OCI-LY1 (cell line): ENCODE measurements at regions not wholly inside any gene's neighbourhood (a gene's known extent, or its start where the extent isn't known, plus 50 kb on each side); places are given as distances from the start of the nearest gene placed in this dataset.
"Not testable (repeated sequence)": the region's sequence is repeated elsewhere in the genome, so short reads cannot be mapped to it uniquely, and the experiment has no call there.

Source experiments
- H2AFZ ChIP-seq: fragments of 200-600 bp; sonication (generic), shearing (Covaris generic); 2 replicates; pipeline ENCODE4 v1.6.0; 2014; ENCODE audit warnings: antibody characterized with exemption, mild to moderate bottlenecking, low read length
- H3F3A ChIP-seq: fragments of 200-600 bp; sonication (generic), shearing (Covaris generic); 2 replicates; pipeline ENCODE4 v1.6.0; 2014; ENCODE audit warnings: mild to moderate bottlenecking, antibody characterized with exemption, low read length, moderate library complexity; ENCODE audit not compliant: insufficient read depth
- H3K27ac ChIP-seq: fragments of 200-600 bp; sonication (generic); 2 replicates; pipeline ENCODE4 v1.5.1; 2014; ENCODE audit warnings: low read length, mixed run types, mild to moderate bottlenecking, low read depth; ENCODE audit not compliant: poor library complexity, severe bottlenecking
- H3K27me3 ChIP-seq: fragments of 200-600 bp; sonication (generic); 2 replicates; pipeline ENCODE4 v1.6.0; 2014; ENCODE audit warnings: antibody characterized with exemption, mild to moderate bottlenecking, low read length, moderate library complexity; ENCODE audit not compliant: insufficient read depth
- H3K36me3 ChIP-seq: fragments of 200-600 bp; sonication (generic); 2 replicates; pipeline ENCODE4 v1.6.1; 2014; ENCODE audit warnings: mild to moderate bottlenecking, antibody characterized with exemption, low read length, moderate library complexity, mixed read lengths; ENCODE audit not compliant: insufficient read depth
- H3K4me1 ChIP-seq: fragments of 200-600 bp; sonication (generic); 2 replicates; pipeline ENCODE4 v1.5.1; 2014; ENCODE audit warnings: mild to moderate bottlenecking, low read length, moderate library complexity; ENCODE audit not compliant: insufficient read depth, severe bottlenecking
- H3K4me2 ChIP-seq: fragments of 200-600 bp; sonication (generic), shearing (Covaris generic); 2 replicates; pipeline ENCODE4 v1.6.1; 2014; ENCODE audit warnings: low read length
- H3K4me3 ChIP-seq: fragments of 200-600 bp; sonication (generic); 2 replicates; pipeline ENCODE4 v1.5.1; 2014; ENCODE audit warnings: low read length, low read depth, mild to moderate bottlenecking, mixed read lengths; ENCODE audit not compliant: poor library complexity, severe bottlenecking
- H3K79me2 ChIP-seq: fragments of 200-600 bp; shearing (Covaris generic); 2 replicates; pipeline ENCODE4 v1.6.1; 2016; ENCODE audit warnings: mixed run types, low read length, mixed read lengths; ENCODE audit not compliant: insufficient read depth
- H3K9ac ChIP-seq: fragments of 200-600 bp; sonication (generic), shearing (Covaris generic); 2 replicates; pipeline ENCODE4 v1.6.1; 2014; ENCODE audit warnings: mild to moderate bottlenecking, low read length, mixed read lengths
- H3K9me2 ChIP-seq: fragments of 200-600 bp; sonication (generic), shearing (Covaris generic); 2 replicates; pipeline ENCODE4 v1.6.1; 2014; ENCODE audit warnings: low read depth, mild to moderate bottlenecking, low read length, mixed read lengths
- H3K9me3 ChIP-seq: fragments of 200-600 bp; shearing (Covaris generic); 2 replicates; pipeline ENCODE4 v1.6.1; 2014; ENCODE audit warnings: low read length, mixed read lengths
- H4K20me1 ChIP-seq: fragments of 200-600 bp; sonication (generic), shearing (Covaris generic); 2 replicates; pipeline ENCODE4 v1.6.0; 2016; ENCODE audit warnings: mild to moderate bottlenecking, low read length; ENCODE audit not compliant: insufficient read depth
- CTCF ChIP-seq: fragments of 200-600 bp; sonication (generic), shearing (Covaris generic); IDR thresholded peaks from 2 replicates; pipeline ENCODE4 v1.5.1; 2017; ENCODE audit warnings: mild to moderate bottlenecking, antibody characterized with exemption, low read length, moderate library complexity, mixed read lengths
- EZH2 ChIP-seq: fragments of 200-600 bp; sonication (generic), shearing (Covaris generic); IDR thresholded peaks from 2 replicates; pipeline ENCODE4 v1.8.0; 2017; ENCODE audit warnings: borderline replicate concordance, mixed run types, mild to moderate bottlenecking, antibody characterized with exemption, low read length, moderate library complexity, mixed read lengths

DNA sequence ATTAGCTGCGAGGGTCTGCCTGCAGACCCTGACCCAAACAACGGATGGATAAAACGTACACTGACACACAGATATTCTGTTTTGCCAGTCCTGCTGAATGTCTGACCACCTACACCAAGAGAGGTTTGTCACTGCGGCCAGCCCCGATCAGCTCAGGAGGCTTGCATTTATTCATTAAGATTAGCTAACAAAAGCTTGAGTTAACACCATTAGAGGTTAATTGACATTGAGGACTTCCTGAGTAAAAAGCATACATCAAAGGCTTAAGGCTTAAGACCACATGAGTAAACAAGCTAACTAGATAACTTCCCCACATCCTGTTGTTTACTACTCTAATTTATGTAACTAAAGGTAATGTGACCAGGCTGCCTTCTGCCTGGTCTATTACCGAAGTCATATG, 198.1 kb upstream of the TRPC7 start:
- no peak for TF ChIP-seq CTCF
- no peak for TF ChIP-seq EZH2

GRCh38 chr5:136560126-136560525, 194.8 kb upstream of the TRPC7 start:
- H3K4me3 ChIP-seq, result no peak overlapping the region

More for the DNA sequence above, 198.1 kb upstream of the TRPC7 start:
- Histone ChIP-seq H3K36me3 (no peaks in the 10 kb centered on the region), H3K79me2 (no peaks in the 10 kb centered on the region), H3K27ac (no peak overlapping the region), H3F3A (no peaks in the 10 kb centered on the region), H3K4me2 (no peak overlapping the region), H3K4me3 (no peak overlapping the region), H2AFZ (no peak overlapping the region), H3K9ac (no peak overlapping the region), H3K9me3 (no peaks in the 10 kb centered on the region), H3K27me3 (no peaks in the 10 kb centered on the region; the same call in 1 of the 2 replicates), H3K4me1 (no peaks in the 10 kb centered on the region), H3K9me2 (no peaks in the 10 kb centered on the region), H4K20me1 (no peaks in the 10 kb centered on the region)

DNA sequence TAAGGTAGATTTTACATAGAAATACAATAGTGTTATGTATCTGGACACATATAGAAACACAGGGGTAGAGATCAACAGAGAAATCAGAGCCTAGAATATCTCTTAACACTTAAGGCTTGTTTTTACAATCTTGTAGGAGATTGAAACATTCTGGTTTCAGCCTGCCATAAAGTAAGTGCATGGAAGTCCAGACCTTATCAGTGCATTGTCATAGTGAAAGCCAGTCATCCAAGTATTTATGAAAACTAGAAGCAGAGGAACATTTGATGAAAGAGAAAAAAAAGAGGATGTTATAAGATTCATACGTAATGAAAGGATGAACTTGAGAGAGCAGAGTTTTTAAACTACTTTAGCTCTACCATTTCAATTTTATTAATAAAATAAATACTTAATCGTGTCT, 194.3 kb upstream of the TRPC7 start:
- TF ChIP-seq EZH2, result no peak
- TF ChIP-seq CTCF, result no peak
- H3K27ac ChIP-seq, result no peak overlapping the region
- no peak overlapping the region for H3K4me2 ChIP-seq
- no peaks in the 10 kb centered on the region; the same call in 1 of the 2 replicates for H3K27me3 ChIP-seq
- no peaks in the 10 kb centered on the region for H3K9me3 ChIP-seq
- H3K4me1 ChIP-seq, result no peaks in the 10 kb centered on the region
- H4K20me1 ChIP-seq, result no peaks in the 10 kb centered on the region
- H3K9ac ChIP-seq, result no peak overlapping the region
- no peaks in the 10 kb centered on the region for H3K9me2 ChIP-seq
- H2AFZ ChIP-seq, result no peak overlapping the region
- H3K4me3 ChIP-seq, result no peak overlapping the region
- no peaks in the 10 kb centered on the region for H3K36me3 ChIP-seq
- H3F3A ChIP-seq, result no peaks in the 10 kb centered on the region
- no peaks in the 10 kb centered on the region for H3K79me2 ChIP-seq

More at GRCh38 chr5:136560126-136560525, 194.8 kb upstream of the TRPC7 start:
- Histone ChIP-seq H2AFZ (no peak overlapping the region), H3K27ac (no peak overlapping the region), H3K27me3 (no peaks in the 10 kb centered on the region; the same call in 1 of the 2 replicates), H3K4me2 (no peak overlapping the region), H3F3A (no peaks in the 10 kb centered on the region), H3K9ac (no peak overlapping the region), H3K9me2 (no peaks in the 10 kb centered on the region), H4K20me1 (no peaks in the 10 kb centered on the region), H3K9me3 (no peaks in the 10 kb centered on the region), H3K4me1 (no peaks in the 10 kb centered on the region), H3K36me3 (no peaks in the 10 kb centered on the region), H3K79me2 (no peaks in the 10 kb centered on the region)
- TF ChIP-seq EZH2 (no peak), CTCF (no peak)

DNA sequence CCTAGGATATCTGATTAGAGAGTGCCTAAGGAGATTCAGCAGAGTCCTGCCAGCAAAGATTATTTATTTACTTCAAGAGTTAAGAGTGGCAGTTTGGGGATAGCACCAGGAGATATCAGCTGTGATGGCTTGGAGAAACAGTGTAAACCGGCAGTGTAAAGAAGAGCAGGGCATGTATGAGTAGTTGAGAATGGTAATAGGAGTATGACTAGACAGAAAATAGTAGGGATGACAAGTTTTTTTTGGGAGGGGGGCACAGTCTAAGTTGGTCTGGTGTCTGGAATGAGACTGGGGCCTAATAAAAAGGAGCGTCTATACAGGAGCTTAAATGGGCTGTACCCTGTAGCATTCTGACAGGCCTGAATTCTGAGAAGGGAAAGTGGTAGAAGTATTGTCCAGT, 181.8 kb upstream of the TRPC7 start:
- not testable (repeated sequence) for H3K4me1 ChIP-seq, H3F3A ChIP-seq, H3K4me2 ChIP-seq, H3K4me3 ChIP-seq, H3K27ac ChIP-seq, H3K79me2 ChIP-seq, H4K20me1 ChIP-seq, H2AFZ ChIP-seq, H3K9me3 ChIP-seq, H3K9ac ChIP-seq, H3K36me3 ChIP-seq, H3K9me2 ChIP-seq, H3K27me3 ChIP-seq

DNA sequence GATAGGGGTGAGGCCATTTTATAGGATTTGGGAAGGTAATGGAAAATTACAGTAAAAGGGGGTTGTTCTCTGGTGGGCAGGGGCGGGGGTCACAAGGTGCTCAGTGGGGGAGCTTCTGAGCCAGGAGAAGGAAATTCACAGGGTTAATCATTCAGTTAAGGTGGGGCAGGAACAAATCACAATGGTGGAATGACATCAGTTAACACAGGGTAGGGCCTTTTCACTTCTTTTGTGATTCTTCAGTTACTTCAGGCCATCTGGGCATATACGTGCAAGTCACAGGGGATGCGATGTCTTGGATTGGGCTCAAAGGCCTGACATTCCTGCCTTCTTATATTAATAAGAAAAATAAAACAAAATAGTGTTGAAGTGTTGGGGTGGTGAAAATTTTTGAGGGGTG, 181.1 kb upstream of the TRPC7 start:
- H3K9me2 ChIP-seq, H3K79me2 ChIP-seq, H3K4me1 ChIP-seq, H3K4me3 ChIP-seq, H4K20me1 ChIP-seq, H3K4me2 ChIP-seq, H2AFZ ChIP-seq, H3F3A ChIP-seq, H3K9ac ChIP-seq, H3K27ac ChIP-seq, H3K36me3 ChIP-seq, H3K27me3 ChIP-seq, H3K9me3 ChIP-seq: not testable (repeated sequence)

DNA sequence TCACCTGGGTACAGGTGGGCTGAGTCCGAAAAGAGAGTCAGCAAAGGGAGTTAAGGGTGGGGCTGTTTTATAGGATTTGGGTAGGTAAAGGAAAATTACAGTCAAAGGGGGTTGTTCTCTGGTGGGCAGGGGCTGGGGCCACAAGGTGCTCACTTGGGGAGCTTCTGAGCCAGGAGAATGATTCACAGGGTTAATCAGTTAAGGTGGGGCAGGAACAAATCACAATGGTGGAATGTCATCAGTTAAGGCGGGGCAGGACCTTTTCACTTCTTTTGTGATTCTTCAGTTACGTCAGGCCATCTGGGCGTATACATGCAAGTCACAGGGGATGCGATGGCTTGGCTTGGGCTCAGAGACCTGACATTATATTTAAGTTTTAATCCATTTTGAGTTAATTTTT, 179.7 kb upstream of the TRPC7 start:
- not testable (repeated sequence) for H3K9me2 ChIP-seq, H3K9ac ChIP-seq, H3K36me3 ChIP-seq, H3K4me3 ChIP-seq, H4K20me1 ChIP-seq, H3K79me2 ChIP-seq, H2AFZ ChIP-seq, H3K27ac ChIP-seq, H3K4me1 ChIP-seq, H3K4me2 ChIP-seq, H3K9me3 ChIP-seq, H3F3A ChIP-seq, H3K27me3 ChIP-seq
